ENCODE measurements at regions not wholly inside any gene's neighbourhood (a gene's known extent, or its start where the extent isn't known, plus 50 kb on each side); places are given as distances from the start of the nearest gene placed in this dataset.

GRCh38 chr21:8988696-8989095 lies 1532.7 kb upstream of the TPTE start:
- TF ChIP-seq, protein P1, sequence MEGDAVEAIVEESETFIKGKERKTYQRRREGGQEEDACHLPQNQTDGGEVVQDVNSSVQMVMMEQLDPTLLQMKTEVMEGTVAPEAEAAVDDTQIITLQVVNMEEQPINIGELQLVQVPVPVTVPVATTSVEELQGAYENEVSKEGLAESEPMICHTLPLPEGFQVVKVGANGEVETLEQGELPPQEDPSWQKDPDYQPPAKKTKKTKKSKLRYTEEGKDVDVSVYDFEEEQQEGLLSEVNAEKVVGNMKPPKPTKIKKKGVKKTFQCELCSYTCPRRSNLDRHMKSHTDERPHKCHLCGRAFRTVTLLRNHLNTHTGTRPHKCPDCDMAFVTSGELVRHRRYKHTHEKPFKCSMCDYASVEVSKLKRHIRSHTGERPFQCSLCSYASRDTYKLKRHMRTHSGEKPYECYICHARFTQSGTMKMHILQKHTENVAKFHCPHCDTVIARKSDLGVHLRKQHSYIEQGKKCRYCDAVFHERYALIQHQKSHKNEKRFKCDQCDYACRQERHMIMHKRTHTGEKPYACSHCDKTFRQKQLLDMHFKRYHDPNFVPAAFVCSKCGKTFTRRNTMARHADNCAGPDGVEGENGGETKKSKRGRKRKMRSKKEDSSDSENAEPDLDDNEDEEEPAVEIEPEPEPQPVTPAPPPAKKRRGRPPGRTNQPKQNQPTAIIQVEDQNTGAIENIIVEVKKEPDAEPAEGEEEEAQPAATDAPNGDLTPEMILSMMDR (IDR thresholded peaks at IDR 0.05; ENCODE audit: poor library complexity), result no peak
- no peak for TF ChIP-seq EZH2 (IDR thresholded peaks at IDR 0.05; ENCODE audit: borderline replicate concordance)
- TF ChIP-seq EZH2phosphoT487 (IDR thresholded peaks at IDR 0.05; ENCODE audit: low read depth, severe bottlenecking, unreplicated experiment), result no peak
